Mucosa of gallbladder (tissue), 1 donor: ENCODE measurements at regions not wholly inside any gene's neighbourhood (a gene's known extent, or its start where the extent isn't known, plus 50 kb on each side); places are given as distances from the start of the nearest gene placed in this dataset.
A peak's percentile ranks its signal among the peaks of the same experiment; 100 is the strongest.

ENCODE experiments used
- DNase-seq: peaks from one replicate; pipeline ENCODE4 v3.0.0-alpha.2; 2020; ENCODE audit warnings: low spot score
- donor health status: DM: no; HTN: no; CAD: no.

DNA sequence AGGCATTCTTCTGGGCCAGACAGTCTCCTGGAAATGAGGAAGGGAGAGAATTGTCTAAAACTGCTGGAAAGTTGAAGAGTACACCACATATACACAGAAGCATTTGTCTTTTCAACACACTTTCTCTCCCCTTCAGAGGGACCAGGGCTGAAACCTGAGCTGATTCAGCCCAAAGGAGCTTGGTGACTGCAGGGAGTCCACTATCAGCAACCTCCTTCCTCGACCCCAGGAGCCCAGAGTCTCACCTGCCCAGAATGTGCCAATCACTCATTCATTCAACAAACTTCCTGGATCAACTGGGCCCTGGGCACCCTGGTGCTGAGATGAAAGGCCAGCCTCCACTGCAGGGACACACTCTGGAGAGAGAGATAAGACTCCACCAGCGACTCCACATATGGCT lies 128.9 kb upstream of the VSTM2B start:
- DNase-seq: no peak

DNA sequence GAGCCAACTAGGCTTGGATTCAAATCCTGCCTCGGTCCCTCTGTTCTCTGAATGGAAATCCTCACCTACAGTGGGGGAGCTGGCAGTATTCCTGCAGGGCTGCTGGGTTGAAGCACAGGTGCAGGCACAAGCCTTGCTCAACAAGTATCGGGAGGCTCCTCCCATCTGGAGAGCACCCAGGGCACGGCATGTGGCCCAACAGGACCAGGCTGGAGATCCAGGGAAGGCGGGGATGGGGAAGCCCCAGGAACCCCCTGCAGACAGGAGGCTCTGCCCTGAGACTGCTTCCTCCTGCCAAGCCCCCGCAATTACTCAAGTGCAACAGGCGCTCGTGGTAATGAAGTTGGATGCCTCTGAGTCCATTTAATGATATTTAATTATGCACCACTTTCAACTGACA lies 128.0 kb upstream of the VSTM2B start:
- DNase-seq: no peak

DNA sequence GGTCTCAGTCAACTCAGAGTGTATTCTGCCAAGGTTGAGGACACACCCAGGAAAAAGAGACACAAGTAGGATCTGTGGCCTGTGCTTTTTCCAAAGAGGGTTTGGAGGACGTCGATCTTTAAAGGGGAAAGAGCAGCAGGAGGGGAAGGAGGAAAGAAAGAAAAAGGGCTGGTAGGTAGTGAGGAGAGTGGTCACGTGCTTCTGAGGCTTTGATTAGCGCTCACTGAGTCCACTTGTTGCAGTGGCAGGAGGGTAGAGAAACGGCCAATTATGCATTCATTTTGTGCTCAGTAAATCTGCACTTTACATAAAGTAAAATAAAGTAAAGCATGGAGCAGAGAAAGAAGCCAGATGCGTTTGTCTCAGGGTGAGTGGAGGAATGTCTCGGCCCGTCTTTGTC lies 126.0 kb upstream of the VSTM2B start:
- no peak for DNase-seq

DNA sequence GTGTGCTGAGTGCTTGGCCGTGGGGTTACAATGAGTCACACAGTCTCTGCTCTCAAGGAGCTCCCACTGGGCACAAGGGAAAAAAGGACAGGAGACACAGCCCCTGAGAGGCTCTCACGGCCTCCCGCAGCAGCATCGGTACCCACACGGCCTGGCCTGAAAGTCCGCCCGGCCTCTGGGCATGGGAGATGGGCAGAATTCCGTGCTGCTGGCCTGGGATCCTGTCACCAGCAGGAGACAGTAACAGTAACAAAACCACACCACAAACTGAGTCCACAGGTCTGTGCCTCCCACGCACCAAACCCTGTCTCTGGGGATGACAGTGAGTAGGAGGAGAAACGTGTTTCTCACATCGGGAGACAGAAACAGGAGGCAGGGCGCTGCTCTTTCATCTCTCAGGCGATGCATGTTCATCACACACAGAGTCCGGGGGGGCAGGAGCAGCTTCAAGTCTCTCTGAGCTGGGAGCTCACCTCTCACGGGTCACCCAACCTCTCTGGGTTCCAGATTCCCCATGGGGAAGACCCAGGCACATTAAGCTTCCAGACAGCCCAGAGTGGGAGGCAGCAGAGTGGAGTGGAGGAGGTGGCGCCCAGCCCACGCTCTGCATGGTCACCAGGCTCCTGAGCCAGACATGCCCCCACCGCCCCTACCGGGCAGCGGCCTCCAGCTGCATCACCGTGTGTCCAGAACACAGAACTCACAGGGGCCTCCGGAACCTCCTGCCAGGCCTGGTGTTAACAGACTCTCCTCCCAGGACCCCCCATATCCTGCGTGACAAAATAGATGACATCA lies 124.7 kb upstream of the VSTM2B start:
- DNase-seq: no peak

DNA sequence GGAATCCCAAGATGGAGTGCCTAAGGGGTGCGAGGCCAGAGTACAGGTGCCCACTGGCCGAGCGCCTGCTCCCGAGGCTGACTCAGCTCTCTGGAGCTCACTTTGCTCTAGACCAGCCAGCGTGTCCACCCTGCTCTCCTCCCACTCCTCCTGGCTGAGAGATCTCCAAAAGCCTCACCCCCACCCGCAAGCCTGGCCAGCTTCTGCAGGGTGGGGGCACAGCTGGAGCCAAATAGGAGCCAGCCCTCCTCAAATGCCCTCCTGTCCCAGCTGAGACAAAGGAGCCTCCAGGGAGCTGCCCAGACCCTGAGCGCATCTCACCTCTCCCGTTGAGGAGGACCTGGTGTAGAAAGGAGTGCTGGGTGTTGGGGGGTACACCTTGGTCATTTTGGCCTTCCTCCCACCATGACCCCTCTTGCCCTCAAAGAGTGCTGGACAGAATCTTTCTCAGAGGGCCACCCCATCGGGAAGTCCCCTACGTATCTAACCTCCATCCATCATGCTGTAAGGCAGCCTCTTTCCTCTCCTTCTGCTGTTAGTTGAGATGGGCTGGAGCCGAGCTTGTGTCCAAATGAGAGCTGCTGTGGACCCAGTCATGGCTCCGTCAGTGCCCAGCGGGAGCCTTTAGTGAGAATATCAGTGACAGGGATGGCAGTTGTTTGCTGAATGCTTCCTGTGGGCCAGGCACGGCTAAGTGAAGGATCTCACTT lies 123.9 kb upstream of the VSTM2B start:
- DNase-seq: no peak

DNA sequence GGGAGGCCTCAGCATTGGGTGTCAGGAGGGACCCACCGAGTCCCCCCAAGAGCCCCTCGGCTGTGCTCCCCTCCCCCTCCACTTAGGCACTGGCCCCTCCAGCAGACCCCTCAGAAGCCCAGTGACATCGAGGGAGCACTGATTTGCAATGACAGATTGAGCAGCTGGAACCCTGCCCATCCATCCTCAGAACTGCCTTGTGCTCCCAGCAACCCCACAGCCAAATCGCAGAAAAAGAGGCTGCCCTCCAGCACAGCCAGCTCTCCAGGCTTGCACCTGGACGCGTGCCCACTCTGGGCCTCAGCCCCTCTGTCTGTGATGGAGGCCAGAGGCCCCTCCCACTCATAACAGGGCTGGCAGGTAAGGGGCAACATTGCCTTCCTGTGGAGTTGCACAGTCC lies 123.2 kb upstream of the VSTM2B start:
- DNase-seq: no peak

DNA sequence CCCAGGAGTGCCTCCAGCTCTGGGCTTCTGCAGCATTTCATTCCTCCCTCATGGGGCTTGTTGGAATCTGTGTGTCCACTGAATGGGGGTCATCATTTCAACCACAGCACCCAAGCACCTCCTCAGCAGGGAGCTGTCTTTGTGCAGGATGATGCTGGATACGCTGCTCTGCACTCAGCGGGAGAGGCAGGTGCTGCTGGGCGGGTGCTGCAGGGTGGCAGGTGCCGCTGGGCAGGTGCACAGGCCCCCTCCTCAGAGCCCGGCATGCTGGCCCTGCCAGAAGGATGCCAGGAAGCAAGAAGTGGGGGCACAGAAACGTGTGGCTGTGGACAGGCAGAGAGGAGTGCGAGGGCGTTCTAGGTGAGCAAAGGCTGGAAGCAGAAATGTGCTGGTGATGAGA lies 121.8 kb upstream of the VSTM2B start:
- DNase-seq: no peak

DNA sequence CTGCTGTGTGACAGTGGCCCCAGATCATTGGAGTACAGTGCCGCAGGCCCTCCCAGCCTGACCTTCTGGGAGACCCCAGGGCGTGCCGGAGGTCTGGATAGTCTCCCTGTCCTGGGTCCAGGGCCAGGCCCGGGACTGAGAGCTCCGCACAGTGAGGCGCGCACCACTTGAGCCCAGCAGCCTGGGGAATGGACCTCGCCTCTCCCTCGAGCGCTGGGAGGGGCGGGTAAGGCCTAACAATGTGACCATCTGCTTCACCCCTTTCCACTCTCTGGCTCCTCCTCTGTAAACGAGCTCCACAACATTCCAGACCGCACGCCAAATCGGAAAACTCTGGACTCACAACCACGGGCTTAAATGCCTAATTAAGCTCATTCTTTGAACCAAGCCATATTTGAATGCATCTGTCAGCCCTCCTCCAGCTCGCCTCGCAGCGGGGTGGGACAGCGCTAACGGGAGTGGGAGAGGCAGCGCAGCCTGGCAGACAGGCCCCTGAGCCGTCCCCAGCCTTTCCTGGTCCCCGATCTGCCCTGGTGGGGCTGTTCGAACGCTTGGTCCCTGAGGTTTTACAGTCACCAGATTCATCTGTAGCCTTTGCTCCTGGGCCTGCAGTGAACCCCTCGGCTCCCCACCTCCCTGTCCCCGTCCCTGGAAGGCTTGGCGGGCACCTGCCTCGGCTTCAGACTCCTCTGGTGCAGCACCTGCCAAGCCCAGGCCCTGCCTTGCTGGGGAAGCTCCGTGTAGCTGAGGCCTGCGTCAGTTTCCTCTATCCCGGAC lies 120.7 kb upstream of the VSTM2B start:
- DNase-seq: peak; percentile 11

DNA sequence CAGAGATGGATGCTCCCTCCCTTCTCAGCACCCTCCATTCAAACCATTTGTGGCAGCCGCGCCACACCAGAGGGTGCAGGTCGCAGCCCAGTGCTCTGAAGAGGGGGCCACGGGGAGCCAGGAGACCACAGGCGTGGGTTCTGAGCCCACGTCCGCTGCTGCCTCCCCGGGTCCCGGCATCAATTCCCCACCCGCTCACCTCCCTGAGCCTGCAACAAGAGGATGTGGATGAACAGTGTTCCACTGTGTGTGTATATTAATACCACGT lies 120.1 kb upstream of the VSTM2B start:
- no peak for DNase-seq

DNA sequence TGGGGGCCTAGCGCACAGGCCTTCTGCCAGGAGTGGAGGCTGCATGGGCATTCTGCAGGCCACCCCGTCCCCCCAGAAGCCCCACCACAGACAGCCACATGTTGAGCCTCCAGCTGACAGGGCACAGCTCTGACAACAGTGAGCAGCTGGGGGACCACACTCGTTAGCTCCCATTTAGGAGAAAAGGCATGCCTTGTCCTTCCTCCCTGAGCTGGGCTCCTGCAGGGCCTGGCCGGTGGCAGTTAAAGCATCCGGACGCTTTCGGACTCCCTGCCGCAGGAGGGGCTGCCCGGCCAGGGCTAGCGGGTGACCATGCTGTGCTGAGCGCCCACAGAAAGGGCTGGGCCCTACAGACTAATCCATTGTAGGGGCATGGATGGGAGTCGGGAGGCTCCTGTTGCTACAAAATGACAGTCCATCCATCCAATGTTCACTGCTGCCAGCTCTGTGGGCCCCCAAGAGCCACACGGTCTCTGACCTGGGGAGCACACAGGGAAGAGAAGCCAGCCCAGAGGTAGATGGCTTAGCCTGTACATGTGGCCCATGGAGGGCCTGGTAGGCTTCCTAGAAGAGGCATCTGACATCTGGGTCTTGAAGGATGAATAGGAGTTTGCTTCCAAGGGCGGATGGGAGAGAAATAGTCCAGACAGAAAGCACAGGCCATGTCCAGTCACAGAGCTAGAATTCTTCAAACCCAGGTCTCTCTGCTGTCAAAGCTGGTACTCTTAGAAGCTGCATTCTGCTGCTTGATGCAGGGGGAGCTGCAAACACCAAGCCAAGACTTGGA lies 116.5 kb upstream of the VSTM2B start:
- DNase-seq: no peak

DNA sequence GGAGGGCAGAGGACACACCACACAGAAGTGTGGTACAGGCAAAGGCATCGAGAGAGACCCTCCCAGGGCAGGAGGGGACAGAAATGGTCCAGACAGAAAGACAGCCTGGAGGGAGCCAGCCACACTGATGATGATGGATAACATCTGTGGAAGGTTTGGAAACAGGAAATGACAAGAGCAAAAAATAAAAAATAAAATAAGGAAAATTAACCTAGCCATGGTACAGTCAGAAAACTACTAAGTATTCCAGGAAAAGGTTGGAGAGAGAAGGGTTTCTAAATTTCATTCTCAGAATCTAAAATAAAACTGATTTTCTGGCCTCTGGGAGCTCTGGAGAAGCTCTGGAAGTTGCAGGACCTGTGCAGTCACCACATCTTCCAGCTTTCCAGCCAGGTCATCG lies 115.2 kb upstream of the VSTM2B start:
- DNase-seq: no peak

DNA sequence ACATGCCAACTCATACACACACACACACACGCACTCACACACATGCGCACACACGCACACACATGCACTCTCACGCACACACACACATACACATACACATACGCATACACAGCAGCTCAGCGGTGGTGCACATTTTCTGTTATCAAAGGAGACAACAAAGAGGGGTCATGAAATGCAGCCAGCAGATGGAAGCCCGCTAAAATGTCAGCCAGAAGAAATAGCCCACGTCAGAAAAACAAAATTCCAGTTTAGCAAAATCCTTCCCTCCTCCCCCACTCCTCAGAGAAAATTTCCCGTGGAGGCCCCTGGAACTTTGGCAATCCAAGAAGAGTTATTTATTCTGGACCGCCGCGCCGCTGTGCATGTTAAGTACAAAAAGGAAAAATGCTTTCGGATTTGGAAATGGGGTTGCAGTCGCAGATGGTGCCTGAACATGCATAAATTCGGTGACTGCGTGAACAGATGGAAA lies 114.6 kb upstream of the VSTM2B start:
- no peak for DNase-seq

DNA sequence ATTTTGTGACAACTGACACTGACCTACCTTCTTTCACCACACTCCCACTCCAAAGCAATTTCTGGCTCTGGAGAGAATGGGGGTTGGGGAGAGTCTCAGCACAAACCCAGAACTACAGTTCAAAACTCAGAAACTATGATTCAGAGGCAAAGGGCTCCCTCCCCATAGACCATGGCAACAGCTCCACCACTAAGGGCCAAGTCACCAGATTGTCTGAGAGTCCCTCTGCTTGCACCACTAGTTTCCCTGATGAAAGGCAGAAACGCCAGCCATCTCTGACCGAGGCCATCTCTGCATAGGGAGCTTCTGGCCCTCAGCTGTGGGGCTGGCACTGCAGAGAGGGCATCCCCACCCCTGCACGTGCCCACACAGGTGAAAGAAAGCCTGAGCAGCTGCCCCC lies 112.4 kb upstream of the VSTM2B start:
- DNase-seq: no peak

DNA sequence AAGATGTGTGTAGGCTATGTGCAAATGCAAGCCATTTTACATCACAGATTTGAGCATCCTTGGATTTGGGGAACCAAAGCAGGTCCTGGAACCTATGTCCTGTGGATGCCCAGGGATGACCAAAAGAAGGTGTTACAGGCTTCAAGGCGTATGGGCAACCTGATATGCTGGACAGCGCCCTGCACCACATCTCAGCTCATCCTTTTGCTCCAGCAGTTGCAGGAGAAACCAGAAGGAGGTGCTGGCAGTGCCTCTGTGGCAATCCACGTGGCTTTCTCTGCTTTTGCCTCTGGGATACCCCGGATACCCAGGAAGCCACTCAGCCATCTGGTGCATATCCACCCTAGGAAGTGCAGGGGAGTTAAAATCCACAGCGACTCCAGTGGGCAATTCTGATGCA lies 110.3 kb upstream of the VSTM2B start:
- no peak for DNase-seq

DNA sequence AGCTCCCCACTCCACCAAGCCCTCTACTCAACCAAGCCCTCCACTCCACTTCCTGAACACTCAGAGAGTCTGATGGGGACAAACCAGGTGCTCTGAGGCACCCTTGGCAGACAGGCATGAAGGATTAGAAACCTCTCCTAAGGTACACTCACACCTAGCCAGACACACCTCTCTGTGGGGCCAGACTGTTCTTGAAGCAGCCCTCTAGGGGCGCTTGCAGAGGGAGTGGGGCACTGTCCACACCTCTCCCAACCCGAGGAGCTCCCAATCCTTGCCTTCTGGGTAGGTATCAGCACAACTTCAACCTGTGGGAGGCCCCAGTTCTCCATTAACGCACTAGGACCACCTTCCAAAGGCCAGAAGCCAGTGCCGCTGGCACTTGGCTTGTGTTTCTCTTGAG lies 108.7 kb upstream of the VSTM2B start:
- no peak for DNase-seq

DNA sequence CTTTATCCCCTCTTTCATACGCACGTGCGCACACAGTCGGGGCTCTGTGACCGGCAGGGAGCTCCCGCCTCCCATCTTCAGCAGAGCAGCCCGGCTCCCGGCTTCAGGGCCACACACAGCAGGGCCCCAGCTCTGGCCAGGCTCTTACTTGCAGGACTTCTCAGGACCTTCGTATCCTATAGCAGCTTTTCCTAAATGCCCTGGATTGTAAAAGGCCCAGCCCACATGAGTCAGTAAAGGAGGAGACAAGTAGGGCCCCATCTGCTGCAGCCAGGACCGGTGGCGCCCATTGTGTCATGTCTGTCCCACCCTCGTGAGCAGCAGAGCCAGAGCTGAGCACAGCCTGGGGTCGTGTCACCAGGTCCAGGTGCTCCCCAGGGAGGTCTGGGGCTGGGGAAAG lies 107.6 kb upstream of the VSTM2B start:
- DNase-seq: no peak

DNA sequence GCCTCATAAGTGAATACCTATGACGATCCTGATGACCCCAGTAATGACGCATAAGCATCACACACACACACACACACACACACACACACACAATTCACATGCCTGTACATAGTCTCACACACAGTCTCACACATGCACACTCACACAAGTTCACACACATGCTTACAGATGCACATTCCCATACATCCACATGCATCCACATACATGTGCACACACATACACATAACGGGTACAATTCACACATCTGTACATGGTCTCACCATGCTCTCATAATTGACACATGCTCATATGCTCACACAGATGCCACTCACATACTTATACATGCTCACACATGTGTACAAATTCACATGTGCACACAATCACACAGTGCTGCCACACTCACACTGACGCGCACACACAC lies 105.7 kb upstream of the VSTM2B start:
- DNase-seq: no peak

DNA sequence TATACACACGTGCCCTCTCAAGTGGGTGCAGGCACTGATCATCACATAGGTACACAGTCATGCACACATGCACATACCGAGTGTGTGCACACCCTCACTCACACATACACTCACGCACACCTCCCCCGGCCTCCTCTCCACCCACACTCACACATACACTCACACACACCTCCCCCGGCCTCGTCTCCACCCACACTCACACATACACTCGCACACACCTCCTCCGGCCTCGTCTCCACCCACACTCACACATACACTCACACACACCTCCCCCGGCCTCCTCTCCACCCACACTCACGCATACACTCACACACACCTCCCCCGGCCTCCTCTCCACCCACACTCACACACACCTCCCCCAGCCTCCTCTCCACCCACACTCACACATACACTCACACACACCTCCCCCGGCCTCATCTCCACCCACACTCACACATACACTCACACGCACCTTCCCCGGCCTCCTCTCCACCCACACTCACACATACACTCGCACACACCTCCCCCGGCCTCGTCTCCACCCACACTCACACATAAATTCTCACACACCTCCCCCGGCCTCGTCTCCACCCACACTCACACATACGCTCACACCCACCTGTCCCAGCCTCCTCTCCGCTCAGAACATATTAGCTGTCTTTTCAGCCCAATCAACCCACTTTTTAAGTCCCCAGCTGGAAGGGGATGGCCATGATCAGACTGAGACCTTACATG lies 105.2 kb upstream of the VSTM2B start:
- DNase-seq: no peak

DNA sequence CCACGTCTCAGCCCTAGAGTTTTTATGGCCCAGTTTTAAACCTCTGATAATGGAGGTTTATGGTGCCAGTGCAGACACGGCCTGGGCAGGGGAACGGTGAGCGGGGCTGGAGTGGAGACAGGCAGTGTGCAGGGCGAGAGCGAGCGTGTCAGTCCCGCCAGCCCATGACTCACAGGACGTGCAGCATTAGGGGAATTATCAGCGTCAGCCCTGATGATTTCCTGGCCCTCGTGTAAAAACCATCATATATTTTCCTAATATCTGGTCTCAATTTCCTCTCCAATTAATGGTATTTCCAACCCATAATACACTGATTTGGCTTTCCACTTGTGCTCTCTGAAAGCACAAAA lies 104.6 kb upstream of the VSTM2B start:
- DNase-seq: no peak

DNA sequence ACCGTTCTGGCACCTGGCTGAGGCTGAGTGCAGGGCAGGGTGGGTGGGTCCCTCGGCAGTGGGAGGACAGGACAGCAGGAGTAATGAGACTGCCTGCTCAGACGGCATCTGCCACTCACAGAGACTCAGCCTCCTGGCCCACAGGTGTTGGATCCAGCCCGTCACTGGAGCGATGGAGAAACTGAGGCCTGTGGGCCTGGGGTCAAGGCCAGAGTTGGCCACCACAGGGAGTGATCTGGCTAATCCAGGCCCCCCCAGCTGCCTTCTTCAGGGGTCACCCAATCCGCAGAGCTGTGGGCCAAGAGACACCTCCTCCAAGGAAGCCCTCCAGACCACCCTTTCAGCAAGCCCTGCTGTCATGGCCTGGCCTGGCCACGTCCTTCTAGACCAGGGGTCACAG lies 103.7 kb upstream of the VSTM2B start:
- DNase-seq: no peak

DNA sequence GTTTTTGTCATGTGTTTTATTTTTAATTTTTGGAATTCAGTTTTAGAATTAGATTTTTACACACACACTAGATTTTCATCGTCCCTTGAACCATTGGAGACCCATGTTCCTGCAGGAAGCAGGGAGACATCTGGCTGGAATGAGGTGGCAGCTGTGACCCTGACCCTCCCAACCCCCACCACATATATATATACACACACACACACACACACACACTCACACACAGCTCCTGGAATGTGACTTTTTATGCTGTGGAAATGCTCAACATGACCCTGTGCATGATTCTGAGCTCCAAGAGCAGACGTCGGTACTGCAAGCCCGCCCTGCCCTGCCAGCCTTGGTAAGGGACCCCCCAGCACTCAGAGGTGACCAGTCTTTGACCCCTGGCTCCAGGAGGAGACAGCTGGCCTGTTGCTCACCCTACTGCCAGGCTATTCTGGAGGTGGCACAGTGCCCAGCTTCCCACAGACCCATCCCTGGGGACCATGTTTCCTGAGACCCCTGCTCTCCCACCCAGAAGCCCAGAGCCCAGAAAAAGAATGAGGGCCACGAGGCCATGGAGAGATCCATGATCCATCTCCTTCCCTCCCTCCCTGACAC lies 103.2 kb upstream of the VSTM2B start:
- no peak for DNase-seq
